Left ventricle myocardium superior (tissue), 1 donor: ENCODE measurements at regions not wholly inside any gene's neighbourhood (a gene's known extent, or its start where the extent isn't known, plus 50 kb on each side); places are given as distances from the start of the nearest gene placed in this dataset.
"Not testable (repeated sequence)": the region's sequence is repeated elsewhere in the genome, so short reads cannot be mapped to it uniquely, and the experiment has no call there.

Source experiments
- ATAC-seq: fragments of 200-7000 bp; cut with Tn5 transposase; one replicate; pipeline ENCODE4 v1.9.1; 2020; ENCODE audit warnings: mild to moderate bottlenecking, moderate library complexity
- DNase-seq: peaks from one replicate; pipeline ENCODE4 v3.0.0-alpha.2; 2020
- intact Hi-C: fragments of 100-400 bp; cut with micrococcal nuclease; formaldehyde crosslinking; loops from one replicate; pipeline ENCODE4 v1.11.0; 2022
- donor health status: DM: no; HTN: yes; CAD: no; lungs with severe emphysema.

GRCh38 chr10:85446827-85447226, 919.8 kb downstream of the GRID1 start:
- ATAC-seq (no peak), DNase-seq (no peak)
- intact Hi-C loops: no loop called here

- intact Hi-C loops: no loop called here
- no peak for ATAC-seq
- no peak for DNase-seq
These were observed 918.9 kb downstream of the GRID1 start for GRCh38 chr10:85447690-85448089.

GRCh38 chr10:85448716-85449115, 917.9 kb downstream of the GRID1 start:
- intact Hi-C loops: no loop called here
- DNase-seq: no peak
- ATAC-seq: no peak

- ATAC-seq: no peak
- DNase-seq: no peak
- intact Hi-C loops: no loop called here
These were observed 912.2 kb downstream of the GRID1 start for GRCh38 chr10:85454386-85454785.

GRCh38 chr10:85457191-85457590, 909.4 kb downstream of the GRID1 start:
- intact Hi-C loops: no loop called here
- ATAC-seq (no peak), DNase-seq (no peak)

GRCh38 chr10:85458324-85458723, 908.3 kb downstream of the GRID1 start:
- intact Hi-C loops: no loop called here
- ATAC-seq (no peak), DNase-seq (no peak)

- ATAC-seq (no peak), DNase-seq (no peak)
- intact Hi-C loops: no loop called here
These were observed 906.7 kb downstream of the GRID1 start for GRCh38 chr10:85459906-85460305.

- ATAC-seq (no peak), DNase-seq (no peak)
- intact Hi-C loops: no loop called here
These were observed 902.3 kb downstream of the GRID1 start for GRCh38 chr10:85464336-85464735.

- intact Hi-C loops: no loop called here
- no peak for DNase-seq
- ATAC-seq: no peak
These were observed 888.6 kb downstream of the GRID1 start for GRCh38 chr10:85477979-85478378.

GRCh38 chr10:85490431-85490830, 876.2 kb downstream of the GRID1 start:
- ATAC-seq (no peak), DNase-seq (no peak)
- intact Hi-C loops: no loop called here

GRCh38 chr10:85491652-85492051, 874.9 kb downstream of the GRID1 start:
- intact Hi-C loops: no loop called here
- ATAC-seq (no peak), DNase-seq (no peak)

GRCh38 chr10:85492684-85493083, 873.9 kb downstream of the GRID1 start:
- DNase-seq: no peak
- intact Hi-C loops: no loop called here
- ATAC-seq: no peak

GRCh38 chr10:85493703-85494102, 872.9 kb downstream of the GRID1 start:
- intact Hi-C loops: no loop called here
- no peak for ATAC-seq
- DNase-seq: no peak

GRCh38 chr10:85504641-85505040, 862.0 kb downstream of the GRID1 start:
- ATAC-seq, intact Hi-C loops, DNase-seq: not testable (repeated sequence)

GRCh38 chr10:85508159-85508558, 858.4 kb downstream of the GRID1 start:
- DNase-seq (no peak), ATAC-seq (no peak)
- intact Hi-C loops: no loop called here

GRCh38 chr10:85510682-85511081, 855.9 kb downstream of the GRID1 start:
- intact Hi-C loops: no loop called here

GRCh38 chr10:85513436-85513835, 853.2 kb downstream of the GRID1 start:
- no peak for ATAC-seq
- no peak for DNase-seq
- intact Hi-C loops: no loop called here

More at GRCh38 chr10:85510682-85511081, 855.9 kb downstream of the GRID1 start:
- ATAC-seq (no peak), DNase-seq (no peak)

- intact Hi-C loops: no loop called here
- ATAC-seq: no peak
- no peak for DNase-seq
These were observed 851.3 kb downstream of the GRID1 start for GRCh38 chr10:85515316-85515715.

- DNase-seq (no peak), ATAC-seq (no peak)
- intact Hi-C loops: no loop called here
These were observed 842.5 kb downstream of the GRID1 start for GRCh38 chr10:85524001-85524666.

- DNase-seq: no peak
- ATAC-seq: no peak
- intact Hi-C loops: no loop called here
These were observed 838.8 kb downstream of the GRID1 start for GRCh38 chr10:85527616-85528317.

- ATAC-seq: no peak
- intact Hi-C loops: no loop called here
These were observed 838.3 kb downstream of the GRID1 start for GRCh38 chr10:85528318-85528652.

More at GRCh38 chr10:85528318-85528652, 838.3 kb downstream of the GRID1 start:
- DNase-seq: no peak
